ENCODE measurements at regions not wholly inside any gene's neighbourhood (a gene's known extent, or its start where the extent isn't known, plus 50 kb on each side); places are given as distances from the start of the nearest gene placed in this dataset.

DNA sequence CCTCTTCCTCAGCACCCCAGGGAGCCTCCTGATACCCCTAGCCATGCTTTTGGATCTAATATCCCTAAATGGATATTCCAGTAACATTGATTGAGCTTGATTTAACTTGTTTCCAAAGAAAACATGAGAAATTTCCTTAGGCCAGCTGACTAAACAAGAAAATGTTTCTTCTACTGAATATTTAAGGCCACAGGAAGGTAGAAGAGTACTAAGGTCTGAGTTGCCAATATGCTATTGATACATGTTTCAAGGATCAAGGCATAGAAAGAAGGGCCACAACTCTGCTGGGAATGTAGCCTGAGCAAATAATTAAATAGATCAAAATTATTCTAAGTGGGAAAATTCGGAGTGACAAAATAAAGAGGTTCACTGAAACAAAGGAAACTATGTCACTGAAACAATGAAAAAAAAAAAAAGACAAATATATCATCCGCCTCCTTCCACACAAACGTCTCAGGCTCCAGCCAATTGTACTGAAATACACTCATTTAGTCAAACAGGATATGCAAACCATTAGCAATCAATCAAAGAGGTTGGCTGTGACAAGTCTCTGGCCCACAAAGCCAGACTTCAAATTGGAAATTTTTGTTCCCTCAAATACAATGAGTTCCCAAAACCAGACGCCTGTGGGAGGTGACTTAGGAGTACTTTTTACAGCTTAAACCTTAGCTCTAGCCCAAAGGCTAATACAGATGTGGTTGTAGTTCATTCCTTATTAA, 396.2 kb downstream of the HTR7 start:
- ATAC-seq (no peak), DNase-seq (no peak)
- intact Hi-C loops (cut with micrococcal nuclease), result no loop called here

DNA sequence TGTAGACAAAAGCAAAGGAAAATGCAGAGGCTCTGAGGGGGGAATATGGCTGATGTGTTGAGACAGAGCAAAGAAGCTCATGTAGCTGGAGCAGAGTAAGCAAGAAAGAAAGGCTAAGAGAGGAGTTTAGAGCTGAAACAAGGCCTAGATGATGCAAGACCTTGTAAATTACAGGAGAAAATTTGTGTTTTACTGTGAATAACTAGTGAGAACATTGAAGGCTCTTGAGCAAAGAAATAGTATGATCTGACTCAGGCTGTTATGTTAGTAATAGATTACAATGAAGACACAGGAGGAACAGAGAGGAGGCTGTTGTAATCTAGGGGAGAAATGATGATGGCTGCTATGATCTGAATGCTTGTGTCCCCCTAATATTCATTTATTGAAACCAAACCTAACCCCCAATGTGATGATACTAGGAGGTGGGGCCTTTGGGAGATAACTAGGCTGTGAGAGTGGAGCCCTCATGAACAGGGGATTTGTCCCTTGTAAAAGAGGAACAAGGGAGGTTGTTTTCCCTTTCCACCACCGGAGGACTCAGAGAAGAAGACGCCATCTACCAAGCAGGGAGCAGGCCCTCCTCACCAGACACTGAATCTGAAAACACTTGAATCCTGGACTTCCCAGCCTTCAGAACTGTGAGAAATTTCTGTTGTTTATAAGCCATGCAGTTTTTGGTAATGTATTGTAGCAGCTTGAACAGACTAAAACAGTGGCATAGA, 394.9 kb downstream of the HTR7 start:
- no peak for DNase-seq
- intact Hi-C loops (cut with micrococcal nuclease), result no loop called here
- ATAC-seq, result no peak

DNA sequence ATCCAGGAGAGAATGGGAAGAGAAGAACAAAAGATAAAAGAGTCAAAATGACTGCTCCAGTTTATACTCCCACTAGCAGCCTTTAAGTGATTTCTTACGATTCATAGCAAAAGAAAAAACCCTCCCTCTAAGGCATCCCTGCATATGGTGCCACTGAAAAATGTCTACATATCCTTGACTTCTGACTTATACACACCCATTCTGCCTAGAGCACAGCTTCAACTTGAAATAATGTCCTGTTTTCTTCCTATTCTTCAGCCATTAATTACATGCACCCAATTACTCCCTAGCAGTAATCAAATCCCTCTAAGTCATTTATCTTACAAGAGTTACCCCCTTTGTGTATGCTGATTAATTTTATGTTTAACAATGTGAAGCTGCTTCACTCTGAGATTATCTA, 393.5 kb downstream of the HTR7 start:
- ATAC-seq, result no peak

DNA sequence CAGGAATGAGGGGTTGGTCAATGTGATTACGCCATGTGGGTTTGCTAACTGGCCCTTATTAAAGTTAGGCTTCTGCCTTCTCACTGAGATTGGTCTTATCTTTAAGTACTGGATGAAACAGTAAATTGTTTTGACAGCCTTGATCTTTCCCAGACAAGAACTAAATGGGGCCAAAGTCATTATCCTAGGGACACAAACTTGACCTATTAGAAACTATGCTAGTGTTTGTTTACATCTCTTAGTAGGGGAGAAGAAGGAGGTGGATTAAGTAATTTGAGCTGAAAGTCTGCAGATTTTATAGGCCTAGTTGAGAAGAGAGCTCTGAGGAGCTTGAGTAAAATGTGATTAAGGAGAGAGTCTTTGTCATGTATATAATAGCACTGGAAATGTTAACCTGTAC, 386.9 kb downstream of the HTR7 start:
- intact Hi-C loops (cut with micrococcal nuclease), result no loop called here
- ATAC-seq (no peak), DNase-seq (no peak)

More for the DNA sequence above, 393.5 kb downstream of the HTR7 start:
- intact Hi-C loops (cut with micrococcal nuclease), result no loop called here
- DNase-seq, result no peak

DNA sequence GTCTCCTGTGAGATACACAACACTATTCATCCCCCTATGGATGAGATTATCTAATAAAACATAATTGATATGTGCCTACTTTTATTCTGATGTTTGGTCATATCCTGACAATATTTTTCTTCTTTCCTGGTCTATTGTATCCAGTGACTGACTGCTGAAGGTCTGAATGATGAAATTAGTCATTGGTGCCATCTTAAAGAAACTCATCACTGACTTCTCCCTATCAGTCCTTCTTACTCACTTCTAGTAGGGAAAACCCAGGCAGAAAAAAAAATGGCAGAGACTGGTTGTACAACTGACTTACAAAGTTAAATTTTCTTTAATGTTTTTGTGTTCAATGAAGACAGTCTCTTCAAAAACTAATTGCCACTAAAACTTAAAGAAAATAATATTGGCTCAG, 377.4 kb downstream of the HTR7 start:
- intact Hi-C loops (cut with micrococcal nuclease), result no loop called here
- no peak for DNase-seq
- no peak for ATAC-seq

DNA sequence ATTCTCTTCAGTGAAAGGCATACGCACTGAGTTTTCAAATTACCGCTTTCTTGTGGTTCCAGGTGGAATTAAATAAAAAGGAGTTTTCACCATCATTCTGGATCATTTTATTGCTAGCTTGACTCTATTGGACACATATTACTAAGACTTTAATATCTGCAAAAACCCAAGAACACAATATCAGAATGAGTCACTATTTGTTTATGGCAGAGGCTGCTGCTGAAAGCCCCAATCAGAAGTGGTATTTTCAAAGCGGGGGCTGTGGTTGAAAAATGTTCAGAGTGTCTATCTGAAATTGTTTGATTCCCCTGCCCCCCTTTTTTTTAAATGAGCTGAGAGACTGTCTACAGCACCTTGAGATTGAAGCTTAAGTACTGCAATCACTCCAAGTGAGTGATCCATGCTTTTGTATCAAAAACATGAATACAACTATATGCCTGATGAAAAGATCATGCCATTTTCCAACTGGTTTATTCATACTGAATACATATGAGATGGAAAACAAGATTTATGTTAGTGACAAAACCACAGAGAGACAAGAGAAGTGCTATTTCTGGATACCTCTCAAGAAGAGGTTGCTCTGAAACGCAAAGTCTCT, 376.4 kb downstream of the HTR7 start:
- no peak for DNase-seq
- intact Hi-C loops (cut with micrococcal nuclease), result no loop called here
- no peak for ATAC-seq

DNA sequence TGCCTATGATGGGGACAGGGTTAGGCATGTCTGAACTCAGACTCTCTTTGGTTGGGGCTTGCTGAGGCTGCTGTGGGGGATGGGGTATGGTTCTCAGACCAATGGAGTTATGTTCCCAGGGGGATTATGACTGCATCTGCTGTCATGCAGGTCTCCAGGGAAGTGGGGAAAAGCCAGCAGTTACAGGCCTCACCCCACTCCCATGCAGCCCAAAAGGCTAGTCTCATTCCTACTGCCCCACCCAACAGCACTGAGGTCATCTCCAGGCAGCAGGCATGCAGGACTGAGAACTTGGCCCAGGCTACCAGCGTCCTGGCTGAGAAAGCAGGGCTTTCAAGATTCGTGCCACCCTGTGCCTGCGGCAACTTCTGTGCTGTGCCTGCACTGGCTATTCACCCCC, 373.3 kb downstream of the HTR7 start:
- DNase-seq (no peak), ATAC-seq (peak; percentile 40)
- intact Hi-C loops (cut with micrococcal nuclease), result no loop called here

DNA sequence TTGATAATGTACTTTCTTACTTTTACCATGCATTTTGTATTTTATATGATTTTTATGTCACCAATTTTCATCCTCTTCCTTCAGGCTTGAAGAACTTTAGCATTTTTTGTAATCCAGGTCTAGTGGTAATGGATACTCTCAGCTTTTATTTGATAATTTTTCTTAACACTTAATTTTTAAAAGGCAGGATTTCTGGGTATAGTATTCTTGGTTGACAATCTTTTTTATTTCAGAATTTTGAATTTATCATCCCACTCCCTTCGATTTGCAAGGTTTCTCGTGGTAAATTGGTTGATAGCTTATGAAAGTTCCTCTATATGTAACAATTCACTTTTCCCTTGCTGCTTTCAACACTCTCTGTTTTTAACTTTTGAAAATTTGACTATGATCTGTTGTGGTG, 363.7 kb downstream of the HTR7 start:
- no peak for ATAC-seq
- intact Hi-C loops (cut with micrococcal nuclease), result no loop called here
- no peak for DNase-seq

DNA sequence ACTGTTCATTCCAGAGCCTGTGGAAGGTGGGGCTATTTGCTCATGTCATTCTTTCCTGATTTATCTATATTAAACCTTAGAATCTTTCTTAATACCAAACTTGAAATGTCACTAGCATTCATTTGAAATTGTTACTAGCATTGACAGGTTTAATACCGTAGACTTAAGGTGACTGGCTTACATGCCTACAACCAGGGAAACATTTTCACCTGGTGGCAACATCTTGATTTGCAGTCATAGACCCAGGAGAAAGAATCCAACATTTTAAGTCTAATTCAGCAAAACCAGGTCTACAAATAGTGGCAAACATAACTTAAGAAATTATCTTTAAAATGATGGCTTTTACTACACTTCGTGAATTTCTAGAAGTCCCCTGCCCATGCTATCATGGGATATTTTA, 353.7 kb downstream of the HTR7 start:
- DNase-seq (no peak), ATAC-seq (no peak)
- intact Hi-C loops (cut with micrococcal nuclease), result no loop called here

DNA sequence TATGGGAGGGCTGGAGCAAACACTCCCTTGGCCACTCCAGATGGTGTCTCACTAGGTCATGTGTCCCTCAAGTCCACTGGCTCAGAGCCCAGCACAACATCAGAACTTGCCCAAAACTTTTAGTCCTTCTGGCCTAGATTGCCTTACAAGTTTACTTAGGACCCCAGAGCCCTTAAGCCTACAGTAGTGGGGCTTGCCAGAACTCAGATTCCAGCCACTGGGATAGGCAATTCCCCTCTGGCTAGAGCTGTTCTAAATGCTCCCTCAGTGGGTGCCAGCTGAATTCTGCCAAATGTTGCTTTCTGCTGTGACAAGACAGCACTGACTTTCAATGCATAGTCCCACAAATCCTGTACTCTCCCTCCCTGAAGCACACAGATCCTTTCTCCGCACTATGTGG, 331.1 kb downstream of the HTR7 start:
- DNase-seq (no peak), ATAC-seq (no peak)
- intact Hi-C loops (cut with micrococcal nuclease), result no loop called here

DNA sequence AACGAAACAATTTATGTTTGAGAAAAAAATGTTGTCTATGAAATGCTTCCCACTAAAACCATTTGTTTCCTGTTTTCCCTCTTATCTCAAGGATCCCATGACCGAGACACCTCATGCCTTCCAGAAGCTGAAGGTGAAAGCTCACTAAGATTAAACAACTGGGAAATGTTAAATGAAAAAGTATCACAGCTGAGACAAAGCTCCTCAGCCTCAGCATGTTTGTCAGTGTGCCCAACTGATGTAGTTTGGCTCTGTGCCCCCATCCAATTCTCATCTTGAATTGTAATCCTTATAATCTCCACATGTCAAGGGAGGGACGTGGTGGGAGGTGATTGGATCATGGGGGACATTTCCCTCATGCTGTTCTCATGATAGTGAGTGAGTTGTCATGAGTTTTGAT, 327.3 kb downstream of the HTR7 start:
- DNase-seq (no peak), ATAC-seq (no peak)
- intact Hi-C loops (cut with micrococcal nuclease), result no loop called here

DNA sequence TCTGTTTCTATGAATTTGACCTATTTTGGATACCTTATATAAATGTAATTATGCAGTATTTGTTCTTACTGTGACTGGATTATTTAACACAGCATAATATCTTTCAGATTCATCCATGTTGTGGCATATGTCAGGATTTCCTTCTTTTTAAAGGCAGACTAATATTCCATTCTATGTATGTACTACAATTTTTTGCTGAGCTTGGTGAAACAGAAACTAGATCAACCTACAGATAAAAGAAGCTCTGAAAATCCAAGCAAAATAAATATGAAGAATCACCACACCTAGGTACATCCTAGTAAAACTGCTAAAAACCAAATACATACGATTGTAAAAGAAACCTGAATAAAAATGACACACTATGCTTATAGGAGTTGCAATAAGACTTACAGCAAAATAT, 300.5 kb downstream of the HTR7 start:
- ATAC-seq, result no peak
- intact Hi-C loops (cut with micrococcal nuclease), result no loop called here
- DNase-seq, result no peak

DNA sequence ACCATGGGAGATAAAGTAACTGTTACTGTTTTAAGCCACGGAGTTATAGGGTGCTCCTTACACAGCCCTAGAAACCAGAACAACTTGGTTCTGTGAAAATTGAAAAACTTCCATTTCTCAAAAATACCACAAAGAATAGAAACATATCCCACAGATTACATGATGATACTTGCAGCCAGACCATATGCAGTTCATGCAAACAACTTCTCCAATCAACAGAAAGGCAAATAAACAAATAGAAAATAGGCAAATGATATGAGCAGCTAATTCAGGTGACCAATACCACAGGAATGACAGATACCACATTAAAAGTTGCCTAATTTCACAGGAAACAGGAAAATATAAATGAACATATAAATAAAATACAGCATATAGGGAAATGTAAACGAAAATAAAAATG, 297.5 kb downstream of the HTR7 start:
- intact Hi-C loops (cut with micrococcal nuclease), result no loop called here
- DNase-seq (no peak), ATAC-seq (no peak)

DNA sequence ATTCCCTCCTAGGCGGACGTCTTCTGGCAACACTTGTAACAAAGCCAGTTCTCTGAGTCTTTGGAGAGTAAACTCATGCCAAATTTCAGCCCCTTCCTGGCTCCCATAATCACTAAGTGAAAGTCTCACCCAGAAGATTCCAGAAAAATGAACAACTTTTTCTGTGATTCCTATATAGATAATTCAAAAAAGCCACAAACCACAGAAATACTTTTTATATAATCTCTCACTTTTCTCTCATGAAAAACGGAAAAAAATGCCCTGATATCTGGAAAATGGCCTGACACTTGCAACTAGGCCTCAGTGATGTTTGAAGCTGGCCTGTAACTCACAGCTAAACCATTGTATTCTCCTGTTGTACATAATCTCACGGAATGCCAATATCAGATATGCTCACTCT, 296.2 kb downstream of the HTR7 start:
- DNase-seq (no peak), ATAC-seq (no peak)
- intact Hi-C loops (cut with micrococcal nuclease), result no loop called here

DNA sequence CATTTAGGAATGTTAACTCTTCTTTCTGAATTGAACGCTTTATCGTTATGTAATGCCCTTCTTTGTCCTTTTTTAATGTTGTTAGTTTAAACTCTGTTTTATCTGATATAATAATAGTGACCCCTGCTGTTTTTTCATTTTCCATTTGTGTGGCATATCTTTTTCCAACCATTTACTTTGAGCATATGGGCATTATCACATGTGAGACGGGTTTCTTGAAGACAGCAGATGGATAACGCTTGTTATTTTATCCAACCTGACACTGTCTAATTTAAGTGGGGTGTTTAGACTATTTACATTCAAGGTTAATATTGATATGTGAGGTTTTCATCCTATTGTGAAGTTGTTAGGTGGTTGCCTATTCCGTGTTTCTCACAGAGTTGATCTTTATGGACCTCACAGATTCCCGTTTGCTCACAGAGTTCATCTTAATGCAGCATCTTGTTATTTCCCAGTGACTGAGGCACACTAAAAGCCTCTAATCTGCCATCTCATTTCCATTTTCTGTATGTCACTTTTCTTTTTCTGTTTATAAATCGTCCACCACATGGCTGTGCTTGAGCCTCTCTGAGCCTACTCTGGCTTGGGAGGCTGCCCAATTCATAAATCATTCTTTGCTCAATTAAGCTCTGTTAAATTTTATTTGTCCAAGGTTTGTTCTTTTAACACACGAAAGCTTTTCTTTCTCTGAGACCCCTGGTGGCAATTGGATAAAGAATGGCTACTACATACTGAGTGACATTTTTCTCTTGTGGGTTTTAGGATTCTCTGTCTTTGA, 286.2 kb downstream of the HTR7 start:
- no peak for DNase-seq
- no peak for ATAC-seq
- intact Hi-C loops (cut with micrococcal nuclease), result no loop called here

DNA sequence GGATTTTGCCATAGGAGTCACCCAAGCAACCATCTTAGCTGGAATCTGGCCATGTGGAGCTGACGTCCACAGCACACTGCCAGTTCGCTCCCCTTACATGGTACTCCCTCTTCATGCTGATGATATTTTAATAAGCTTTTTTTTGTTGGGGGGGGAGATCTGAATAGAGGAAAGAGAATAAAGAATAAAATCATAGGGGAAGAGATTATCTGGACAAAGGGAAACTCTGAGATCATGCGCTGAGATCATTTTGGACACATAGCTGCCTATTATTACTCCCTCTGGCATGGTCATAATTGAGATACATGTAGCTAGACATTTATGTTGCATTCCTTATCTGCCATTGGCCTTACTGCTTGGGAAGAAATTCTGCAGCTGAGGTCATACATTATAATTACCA, 282.7 kb downstream of the HTR7 start:
- intact Hi-C loops (cut with micrococcal nuclease), result no loop called here
- ATAC-seq (no peak), DNase-seq (no peak)

DNA sequence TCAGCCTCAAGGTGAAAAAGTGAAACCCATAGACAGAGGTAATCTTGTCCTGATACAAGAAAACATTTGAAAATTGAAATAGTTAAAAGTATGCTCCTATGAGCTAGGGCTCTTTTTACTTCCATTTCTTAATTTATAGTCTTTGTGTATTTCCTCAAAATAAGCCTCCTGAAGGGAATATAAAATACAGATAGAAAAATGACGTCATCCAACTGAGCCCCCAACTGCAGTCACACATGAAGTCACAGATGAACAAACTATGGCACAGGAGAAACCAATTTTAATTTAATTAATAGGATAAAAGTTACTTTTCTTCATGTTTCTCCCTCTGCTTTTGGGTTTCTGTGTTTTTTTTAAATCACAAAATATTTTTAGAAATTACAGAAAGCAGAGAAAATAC, 280.3 kb downstream of the HTR7 start:
- intact Hi-C loops (cut with micrococcal nuclease), result no loop called here
- no peak for ATAC-seq
- DNase-seq, result no peak

DNA sequence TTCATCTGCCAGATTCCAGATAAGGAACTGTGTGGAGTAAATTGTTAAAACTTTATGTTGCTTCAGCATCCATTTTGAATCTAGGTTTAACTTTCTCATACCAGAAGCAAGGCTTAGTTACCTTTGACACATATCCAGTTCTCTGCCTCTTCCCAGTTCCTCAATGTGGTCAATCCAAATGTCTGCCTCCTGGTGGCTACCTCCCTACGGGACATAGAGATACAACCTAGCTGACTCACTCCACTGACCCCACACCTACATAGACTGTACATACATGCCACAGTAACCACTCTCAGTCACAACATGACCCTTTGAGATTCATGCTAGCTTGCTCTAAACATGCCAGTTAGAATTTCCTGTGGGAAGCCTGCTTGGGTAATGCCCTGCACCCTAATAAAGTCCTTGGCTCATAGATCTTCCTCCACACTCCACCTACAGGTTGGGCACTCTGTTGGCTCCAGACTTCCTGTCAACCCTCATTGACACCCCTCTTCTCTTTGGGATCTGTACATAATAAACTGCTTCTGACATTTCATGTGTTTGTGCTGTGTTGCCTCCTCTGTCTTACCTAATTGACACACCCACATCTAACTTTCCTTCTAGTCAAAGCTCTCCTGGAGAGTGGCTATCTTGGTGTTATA, 278.1 kb downstream of the HTR7 start:
- ATAC-seq (no peak), DNase-seq (no peak)
- intact Hi-C loops (cut with micrococcal nuclease), result no loop called here

DNA sequence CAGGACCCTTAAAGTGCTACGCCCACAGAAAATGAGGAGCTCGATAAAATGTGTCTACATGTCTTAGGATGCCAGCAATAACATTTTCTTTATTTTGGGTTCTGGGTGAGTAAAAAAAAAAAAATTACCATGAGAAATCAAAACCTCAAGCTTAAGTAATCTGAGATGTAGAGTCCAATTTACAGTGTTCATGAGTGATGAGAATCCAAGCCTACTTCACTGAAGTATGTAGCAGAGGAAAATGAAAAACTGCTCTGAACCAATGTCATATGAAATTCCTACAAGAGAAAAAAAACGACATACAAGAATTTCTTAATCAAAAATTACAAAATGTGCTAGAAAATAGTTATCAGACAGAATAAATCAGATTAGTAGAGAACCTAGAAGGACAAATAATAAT, 274.4 kb downstream of the HTR7 start:
- DNase-seq (no peak), ATAC-seq (no peak)
- intact Hi-C loops (cut with micrococcal nuclease), result no loop called here

DNA sequence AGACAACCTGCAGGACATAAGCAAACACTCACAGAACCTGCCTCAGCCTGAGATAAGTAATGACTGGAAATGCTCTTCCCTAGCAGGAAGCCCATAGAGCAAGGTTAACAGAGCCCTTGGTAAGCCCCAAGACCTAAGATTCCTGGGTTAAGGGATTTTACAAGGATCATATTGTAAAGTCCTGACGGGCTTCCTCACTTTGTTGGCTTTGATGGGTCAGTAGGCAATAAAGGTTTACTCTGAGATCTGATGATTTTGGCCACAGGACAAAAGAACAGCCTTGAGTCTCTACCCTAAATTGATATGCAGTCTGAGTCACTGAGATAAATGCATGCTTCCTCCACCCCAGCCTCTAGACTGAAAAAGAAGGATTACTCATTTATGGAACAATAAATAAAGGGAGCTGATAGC, 270.8 kb downstream of the HTR7 start:
- DNase-seq, result no peak
- ATAC-seq, result no peak
- intact Hi-C loops (cut with micrococcal nuclease), result no loop called here

All from left ventricle myocardium superior (tissue), 1 donor.